Gastroesophageal sphincter (tissue), 3 donors: ENCODE measurements at regions not wholly inside any gene's neighbourhood (a gene's known extent, or its start where the extent isn't known, plus 50 kb on each side); places are given as distances from the start of the nearest gene placed in this dataset.

Source experiments
- CTCF ChIP-seq, 4 experiments: fragments of 200-600 bp in 2 of 4; fragments of 450-650 bp in 2 of 4; sonication (generic) in 1 of 4; IDR thresholded peaks; one replicate each; pipeline ENCODE4 v1.5.1; 2017 to 2019; ENCODE audit warnings: antibody characterized with exemption in 4 of 4, mild to moderate bottlenecking in 2 of 4, moderate library complexity in 2 of 4
- EP300 ChIP-seq: sonication (generic); formaldehyde crosslinking; IDR thresholded peaks from one replicate; pipeline ENCODE4 v1.6.1; 2017; ENCODE audit warnings: antibody characterized with exemption, mild to moderate bottlenecking
- POLR2AphosphoS5 ChIP-seq: sonication (generic); formaldehyde crosslinking; IDR thresholded peaks from one replicate; pipeline ENCODE4 v1.6.1; 2017; ENCODE audit warnings: antibody characterized with exemption

GRCh38 chr6:113366505-113366904 lies 490.6 kb upstream of the MARCKS start:
- TF ChIP-seq POLR2AphosphoS5 (no peak), CTCF (IDR thresholded peaks at IDR 0.05) (no peak), EP300 (no peak)
